ENCODE measurements at regions not wholly inside any gene's neighbourhood (a gene's known extent, or its start where the extent isn't known, plus 50 kb on each side); places are given as distances from the start of the nearest gene placed in this dataset.

DNA sequence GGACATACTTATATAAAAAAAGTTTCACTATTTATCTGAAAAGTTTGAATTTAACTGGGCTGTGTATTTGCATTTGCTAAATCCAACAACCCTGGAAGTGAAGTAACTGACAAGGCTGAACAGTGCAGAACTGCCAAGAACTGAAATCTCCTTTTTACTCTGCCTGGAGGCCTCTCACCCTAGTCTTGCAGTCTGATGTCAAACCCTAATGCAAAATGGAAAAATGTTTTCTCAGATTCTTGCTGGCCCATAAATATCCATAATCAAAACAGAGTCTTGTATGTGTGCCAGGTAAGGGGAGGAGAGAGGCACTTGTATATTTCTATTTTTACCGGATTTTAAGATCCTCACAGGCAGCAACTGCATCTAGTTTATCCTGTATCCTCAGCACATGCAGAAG, 432.7 kb upstream of the KLF4 start:
- TF ChIP-seq EZH2 (IDR thresholded peaks at IDR 0.05; ENCODE audit: borderline replicate concordance, low read length) = no peak
- TF ChIP-seq, protein P1, sequence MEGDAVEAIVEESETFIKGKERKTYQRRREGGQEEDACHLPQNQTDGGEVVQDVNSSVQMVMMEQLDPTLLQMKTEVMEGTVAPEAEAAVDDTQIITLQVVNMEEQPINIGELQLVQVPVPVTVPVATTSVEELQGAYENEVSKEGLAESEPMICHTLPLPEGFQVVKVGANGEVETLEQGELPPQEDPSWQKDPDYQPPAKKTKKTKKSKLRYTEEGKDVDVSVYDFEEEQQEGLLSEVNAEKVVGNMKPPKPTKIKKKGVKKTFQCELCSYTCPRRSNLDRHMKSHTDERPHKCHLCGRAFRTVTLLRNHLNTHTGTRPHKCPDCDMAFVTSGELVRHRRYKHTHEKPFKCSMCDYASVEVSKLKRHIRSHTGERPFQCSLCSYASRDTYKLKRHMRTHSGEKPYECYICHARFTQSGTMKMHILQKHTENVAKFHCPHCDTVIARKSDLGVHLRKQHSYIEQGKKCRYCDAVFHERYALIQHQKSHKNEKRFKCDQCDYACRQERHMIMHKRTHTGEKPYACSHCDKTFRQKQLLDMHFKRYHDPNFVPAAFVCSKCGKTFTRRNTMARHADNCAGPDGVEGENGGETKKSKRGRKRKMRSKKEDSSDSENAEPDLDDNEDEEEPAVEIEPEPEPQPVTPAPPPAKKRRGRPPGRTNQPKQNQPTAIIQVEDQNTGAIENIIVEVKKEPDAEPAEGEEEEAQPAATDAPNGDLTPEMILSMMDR (IDR thresholded peaks at IDR 0.05; ENCODE audit: low read length) = no peak
- H3K27ac ChIP-seq (ENCODE audit: low read depth, low read length, poor library complexity, severe bottlenecking) = no peak overlapping the region
- no peak overlapping the region for H3K4me2 ChIP-seq (ENCODE audit: low read length)
- no peak overlapping the region for H2AFZ ChIP-seq (ENCODE audit: low read length)
- no peak overlapping the region for H3K4me3 ChIP-seq (ENCODE audit: low read depth, low read length, poor library complexity, severe bottlenecking)
- H3K4me1 ChIP-seq (ENCODE audit: insufficient read depth, low read length, severe bottlenecking) = no peaks in the 10 kb centered on the region
- H3K9me2 ChIP-seq (ENCODE audit: low read depth, low read length) = no peaks in the 10 kb centered on the region
- no peaks in the 10 kb centered on the region for H3K79me2 ChIP-seq (ENCODE audit: insufficient read depth, low read length)
- H3F3A ChIP-seq (ENCODE audit: insufficient read depth, low read length) = no peaks in the 10 kb centered on the region
- no peaks in the 10 kb centered on the region for H3K27me3 ChIP-seq (ENCODE audit: insufficient read depth, low read length)
- H3K36me3 ChIP-seq (ENCODE audit: insufficient read depth, low read length) = no peaks in the 10 kb centered on the region
- H3K9me3 ChIP-seq (ENCODE audit: low read length) = no peaks in the 10 kb centered on the region
- no peaks in the 10 kb centered on the region for H4K20me1 ChIP-seq (ENCODE audit: insufficient read depth, low read length)
- no peak overlapping the region for H3K9ac ChIP-seq (ENCODE audit: low read length)

- H3K9me2 ChIP-seq (ENCODE audit: low read depth, low read length) = no peaks in the 10 kb centered on the region
- H3K4me2 ChIP-seq (ENCODE audit: low read length) = no peak overlapping the region
- no peaks in the 10 kb centered on the region for H3K27me3 ChIP-seq (ENCODE audit: insufficient read depth, low read length)
- no peaks in the 10 kb centered on the region for H3K9me3 ChIP-seq (ENCODE audit: low read length)
- H4K20me1 ChIP-seq (ENCODE audit: insufficient read depth, low read length) = no peaks in the 10 kb centered on the region
- H3K36me3 ChIP-seq (ENCODE audit: insufficient read depth, low read length) = no peaks in the 10 kb centered on the region
- no peak overlapping the region for H3K9ac ChIP-seq (ENCODE audit: low read length)
- H3K27ac ChIP-seq (ENCODE audit: low read depth, low read length, poor library complexity, severe bottlenecking) = no peak overlapping the region
- H2AFZ ChIP-seq (ENCODE audit: low read length) = no peak overlapping the region
- no peaks in the 10 kb centered on the region for H3K4me1 ChIP-seq (ENCODE audit: insufficient read depth, low read length, severe bottlenecking)
- TF ChIP-seq EZH2 (IDR thresholded peaks at IDR 0.05; ENCODE audit: borderline replicate concordance, low read length) = no peak
- TF ChIP-seq, protein P1 (IDR thresholded peaks at IDR 0.05; ENCODE audit: low read length) = no peak
- H3K4me3 ChIP-seq (ENCODE audit: low read depth, low read length, poor library complexity, severe bottlenecking) = no peak overlapping the region
- no peaks in the 10 kb centered on the region for H3K79me2 ChIP-seq (ENCODE audit: insufficient read depth, low read length)
- H3F3A ChIP-seq (ENCODE audit: insufficient read depth, low read length) = no peaks in the 10 kb centered on the region
Measured at GRCh38 chr9:107919263-107919662, 429.7 kb upstream of the KLF4 start.

GRCh38 chr9:107918749-107919148, 429.2 kb upstream of the KLF4 start:
- Histone ChIP-seq H3K9ac (ENCODE audit: low read length) (no peak overlapping the region), H3K9me2 (ENCODE audit: low read depth, low read length) (no peaks in the 10 kb centered on the region), H3K36me3 (ENCODE audit: insufficient read depth, low read length) (no peaks in the 10 kb centered on the region), H3K79me2 (ENCODE audit: insufficient read depth, low read length) (no peaks in the 10 kb centered on the region), H3K27me3 (ENCODE audit: insufficient read depth, low read length) (no peaks in the 10 kb centered on the region), H2AFZ (ENCODE audit: low read length) (no peak overlapping the region), H3K4me3 (ENCODE audit: low read depth, low read length, poor library complexity, severe bottlenecking) (no peak overlapping the region), H3K4me2 (ENCODE audit: low read length) (no peak overlapping the region), H3K27ac (ENCODE audit: low read depth, low read length, poor library complexity, severe bottlenecking) (no peak overlapping the region), H3K9me3 (ENCODE audit: low read length) (no peaks in the 10 kb centered on the region), H3K4me1 (ENCODE audit: insufficient read depth, low read length, severe bottlenecking) (no peaks in the 10 kb centered on the region), H3F3A (ENCODE audit: insufficient read depth, low read length) (no peaks in the 10 kb centered on the region), H4K20me1 (ENCODE audit: insufficient read depth, low read length) (no peaks in the 10 kb centered on the region)
- TF ChIP-seq EZH2 (IDR thresholded peaks at IDR 0.05; ENCODE audit: borderline replicate concordance, low read length) = no peak
- TF ChIP-seq, protein P1 (IDR thresholded peaks at IDR 0.05; ENCODE audit: low read length) = no peak

All from OCI-LY1 (cell line).